GM19438 (cell line): ENCODE measurements at regions not wholly inside any gene's neighbourhood (a gene's known extent, or its start where the extent isn't known, plus 50 kb on each side); places are given as distances from the start of the nearest gene placed in this dataset.
"Not testable (repeated sequence)": the region's sequence is repeated elsewhere in the genome, so short reads cannot be mapped to it uniquely, and the experiment has no call there.

ENCODE experiments used
- ATAC-seq: cut with Tn5 transposase; IDR thresholded peaks from one replicate; pipeline ENCODE4 v1.9.1; 2021; ENCODE audit warnings: low read depth; ENCODE audit not compliant: unreplicated experiment

- ATAC-seq, result no peak
Measured at GRCh38 chr3:188021502-188022040, 132.4 kb upstream of the LPP start.

- not testable (repeated sequence) for ATAC-seq
Measured at GRCh38 chr3:188022902-188023301, 131.1 kb upstream of the LPP start.

GRCh38 chr3:188025555-188025954, 128.4 kb upstream of the LPP start:
- ATAC-seq, result no peak

GRCh38 chr3:188026191-188026968, 127.6 kb upstream of the LPP start:
- no peak for ATAC-seq

GRCh38 chr3:188031121-188031520, 122.8 kb upstream of the LPP start:
- ATAC-seq, result no peak

GRCh38 chr3:188034989-188035388, 119.0 kb upstream of the LPP start:
- ATAC-seq, result no peak

- no peak for ATAC-seq
Measured at GRCh38 chr3:188036375-188037194, 117.4 kb upstream of the LPP start.

- ATAC-seq, result no peak
Measured at GRCh38 chr3:188037195-188037718, 116.7 kb upstream of the LPP start.

- no peak for ATAC-seq
Measured at GRCh38 chr3:188037965-188038581, 115.9 kb upstream of the LPP start.

GRCh38 chr3:188041193-188041592, 112.8 kb upstream of the LPP start:
- ATAC-seq, result no peak

- ATAC-seq, result no peak
Measured at GRCh38 chr3:188041895-188042294, 112.1 kb upstream of the LPP start.

GRCh38 chr3:188042466-188042865, 111.5 kb upstream of the LPP start:
- ATAC-seq, result no peak

- ATAC-seq, result no peak
Measured at GRCh38 chr3:188043891-188044290, 110.1 kb upstream of the LPP start.

- no peak for ATAC-seq
Measured at GRCh38 chr3:188046561-188047211, 107.3 kb upstream of the LPP start.

GRCh38 chr3:188047536-188047935, 106.4 kb upstream of the LPP start:
- ATAC-seq, result no peak

- ATAC-seq, result no peak
Measured at GRCh38 chr3:188049606-188050530, 104.1 kb upstream of the LPP start.

- no peak for ATAC-seq
Measured at GRCh38 chr3:188051801-188052168, 102.2 kb upstream of the LPP start.

- ATAC-seq, result no peak
Measured at GRCh38 chr3:188052169-188053035, 101.6 kb upstream of the LPP start.

- ATAC-seq, result no peak
Measured at GRCh38 chr3:188053036-188053340, 101.0 kb upstream of the LPP start.
